Lower leg skin (tissue), 4 donors: ENCODE measurements at regions not wholly inside any gene's neighbourhood (a gene's known extent, or its start where the extent isn't known, plus 50 kb on each side); places are given as distances from the start of the nearest gene placed in this dataset.

Source experiments
- DNase-seq, 2 donors: peaks; one replicate each; pipeline ENCODE4 v3.0.0-alpha.2; 2019; ENCODE audit warnings: low spot score in 2 of 2
- H3K4me3 ChIP-seq: fragments of 200-600 bp; sonication (generic); 2 replicates; pipeline ENCODE4 v1.5.1; 2017; ENCODE audit warnings: mild to moderate bottlenecking, low read depth; ENCODE audit not compliant: poor library complexity, severe bottlenecking
- CTCF ChIP-seq, 3 donors: fragments of 450-650 bp; IDR thresholded peaks; one replicate each; pipeline ENCODE4 v1.5.1; 2016; ENCODE audit warnings: antibody characterized with exemption in 3 of 3, mild to moderate bottlenecking in 3 of 3, moderate library complexity in 2 of 3
- POLR2A ChIP-seq, 2 donors: fragments of 450-650 bp; IDR thresholded peaks; one replicate each; pipeline ENCODE4 v1.6.1; 2016 to 2017; ENCODE audit warnings: antibody characterized with exemption in 2 of 2, mild to moderate bottlenecking in 1 of 2, moderate library complexity in 1 of 2
- WGBS, 2 donors: methylation state at CpG; one replicate each; pipeline ENCODE4 v1.1.5; 2018; 5-methylcytosine and 5-hydroxymethylcytosine counted together
- intact Hi-C: fragments of 100-400 bp; cut with DNase I; formaldehyde crosslinking; loops from one replicate; pipeline ENCODE4 v1.15.0; 2023; ENCODE audit warnings: low total_unique reads

- no peak overlapping the region for H3K4me3 ChIP-seq
- intact Hi-C loops = no loop called here
- no peak for DNase-seq
- TF ChIP-seq POLR2A (IDR thresholded peaks at IDR 0.05) (no peak), CTCF (IDR thresholded peaks at IDR 0.05) (no peak)
- WGBS, 2 donors = 76 to 85% methylated on average over 1 of the region's 1 CpG
Measured at GRCh38 chr1:67626861-67627235, 58.2 kb upstream of the GADD45A start.

DNA sequence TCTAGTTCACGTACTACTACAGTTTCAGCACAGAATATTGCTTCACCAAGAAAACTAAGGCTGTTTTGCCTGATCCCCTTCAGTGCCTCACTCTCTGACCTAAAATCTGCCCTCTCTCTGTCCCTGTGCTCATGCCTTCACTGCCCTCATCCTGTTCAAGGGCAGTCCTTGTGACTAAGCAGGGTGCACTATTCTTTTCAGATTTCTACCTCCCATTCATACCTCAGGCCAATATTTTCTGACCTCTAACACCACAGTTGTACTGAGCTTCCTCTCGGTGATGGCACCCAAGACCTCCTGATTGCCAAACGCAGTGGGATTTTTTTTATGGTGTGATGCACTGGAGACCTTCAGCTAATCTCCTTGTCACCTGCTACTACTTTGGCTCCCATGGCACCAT is 57.7 kb upstream of the GADD45A start:
- no peak overlapping the region for H3K4me3 ChIP-seq
- DNase-seq = no peak
- intact Hi-C loops = no loop called here
- 77 to 90% methylated on average over 3 of the region's 3 CpGs for WGBS, 2 donors
- TF ChIP-seq POLR2A (IDR thresholded peaks at IDR 0.05) (no peak), CTCF (IDR thresholded peaks at IDR 0.05) (no peak)

- no peak for DNase-seq
- intact Hi-C loops = no loop called here
- 80 to 87% methylated on average over 5 of the region's 5 CpGs for WGBS, 2 donors
- no peak for TF ChIP-seq CTCF (IDR thresholded peaks at IDR 0.05)
- TF ChIP-seq POLR2A (IDR thresholded peaks at IDR 0.05) = no peak
- H3K4me3 ChIP-seq = no peak overlapping the region
Measured at GRCh38 chr1:67627906-67628305, 57.1 kb upstream of the GADD45A start.

- no peak for TF ChIP-seq CTCF (IDR thresholded peaks at IDR 0.05)
- no peak for DNase-seq
Measured at GRCh38 chr1:67629370-67630075, 55.5 kb upstream of the GADD45A start.

GRCh38 chr1:67630438-67631045 is 54.5 kb upstream of the GADD45A start:
- no peak overlapping the region for H3K4me3 ChIP-seq
- DNase-seq = no peak
- no peak for TF ChIP-seq POLR2A (IDR thresholded peaks at IDR 0.05)
- no peak for TF ChIP-seq CTCF (IDR thresholded peaks at IDR 0.05)
- WGBS, 2 donors = 86 to 93% methylated on average over 2 of the region's 2 CpGs
- intact Hi-C loops = no loop called here

More at GRCh38 chr1:67629370-67630075, 55.5 kb upstream of the GADD45A start:
- no peak overlapping the region for H3K4me3 ChIP-seq
- intact Hi-C loops = no loop called here
- WGBS, 2 donors = 79 to 83% methylated on average over 1 of the region's 1 CpG

GRCh38 chr1:67632356-67632755 is 52.6 kb upstream of the GADD45A start:
- TF ChIP-seq POLR2A (IDR thresholded peaks at IDR 0.05) = no peak
- TF ChIP-seq CTCF (IDR thresholded peaks at IDR 0.05) = no peak
- intact Hi-C loops = no loop called here
- no peak overlapping the region for H3K4me3 ChIP-seq
- no peak for DNase-seq
- WGBS, 2 donors = 97 to 99% methylated on average over 6 of the region's 6 CpGs
